K562 (cell line): ENCODE measurements at regions not wholly inside any gene's neighbourhood (a gene's known extent, or its start where the extent isn't known, plus 50 kb on each side); places are given as distances from the start of the nearest gene placed in this dataset.

Experiments
- ATAC-seq: fragments of 200-7000 bp; cut with Tn5 transposase; 3 replicates; pipeline ENCODE4 v1.9.1; 2020; ENCODE audit warnings: moderate library complexity
- BruUV-seq: library from RNA; stranded (reverse); fragments of 400-500 nt; replicated peaks from 2 replicates; lab custom pipeline; 2021; lab: Mats Ljungman, UMichigan
- CTCF ChIA-PET: fragments of 300-600 bp; formaldehyde crosslinking; extraction: SDS; loops from one replicate; lab custom pipeline; 2021; ENCODE audit warnings: low intra/inter-chr PET ratio; lab: Yijun Ruan, JAX
- POLR2A ChIA-PET: fragments of 300-600, 350-650 bp; sonication (Branson Sonifier 250); formaldehyde crosslinking; extraction: SDS; loops from one replicate; lab custom pipeline; 2021; ENCODE audit warnings: antibody characterized with exemption, inconsistent platforms; lab: Yijun Ruan, JAX
- DNase-seq, 4 experiments: peaks; one replicate each; pipeline versions ENCODE4 v3.0.0 to v3.0.0-alpha.2; 2011 to 2018; ENCODE audit warnings: low spot score in 3 of 4, mixed read lengths in 3 of 4; ENCODE audit errors: extremely low read depth in 1 of 4
- FAIRE-seq: peaks from 2 replicates; lab custom pipeline; 2011; peaks lifted over from hg19 to GRCh38; lab: Jason Lieb, UNC
- H2AFZ ChIP-seq: 2 replicates; pipeline ENCODE4 v1.6.0; 2011; ENCODE audit warnings: low read depth, low read length, control low read depth, inconsistent platforms
- H3K27ac ChIP-seq: fragments of 200-600 bp; 3 replicates; pipeline ENCODE4 v1.8.0; 2011; ENCODE audit warnings: low read depth, mild to moderate bottlenecking, control low read depth, inconsistent platforms, low read length, moderate library complexity, mixed read lengths; ENCODE audit errors: extremely low read depth
- H3K27me3 ChIP-seq, 2 experiments: fragments of 300-600 bp in 1 of 2; 2 replicates in 1 of 2; 3 replicates in 1 of 2; pipeline versions ENCODE4 v1.6.0 to v1.8.0; 2011; ENCODE audit warnings: inconsistent platforms in 2 of 2, low read length in 2 of 2, mild to moderate bottlenecking in 1 of 2, mixed read lengths in 1 of 2, moderate library complexity in 1 of 2; ENCODE audit not compliant: control insufficient read depth in 2 of 2, insufficient read depth in 2 of 2
- H3K36me3 ChIP-seq: fragments of 300-600 bp; 3 replicates; pipeline ENCODE4 v1.8.0; 2011; ENCODE audit warnings: mild to moderate bottlenecking, low read length, inconsistent platforms; ENCODE audit not compliant: control insufficient read depth, insufficient read depth
- H3K4me1 ChIP-seq, 2 experiments: fragments of 200-600 bp in 1 of 2; replicated peaks in 1 of 2; 2 replicates in 1 of 2; 3 replicates in 1 of 2; pipeline versions ENCODE4 v1.5.1 to v1.8.0; 2011; ENCODE audit warnings: inconsistent platforms in 2 of 2, low read length in 2 of 2, mild to moderate bottlenecking in 1 of 2, mixed read lengths in 1 of 2, moderate library complexity in 1 of 2; ENCODE audit not compliant: control insufficient read depth in 2 of 2, insufficient read depth in 2 of 2
- H3K4me2 ChIP-seq: 2 replicates; pipeline ENCODE4 v1.6.1; 2011; ENCODE audit warnings: low read length, control low read depth, inconsistent platforms, mixed read lengths; ENCODE audit not compliant: insufficient read depth
- H3K4me3 ChIP-seq: fragments of 200-600 bp; sonication (generic), shearing (Covaris generic); 2 replicates; pipeline ENCODE4 v1.5.1; 2016; ENCODE audit warnings: control low read depth, inconsistent platforms
- H3K79me2 ChIP-seq: fragments of 200-600 bp; 3 replicates; pipeline ENCODE4 v1.8.0; 2011; ENCODE audit warnings: low read length, inconsistent platforms; ENCODE audit not compliant: control insufficient read depth, insufficient read depth
- H3K9ac ChIP-seq, 2 experiments: 2 replicates each; pipeline versions ENCODE4 v1.6.0 to v1.6.1; 2011; ENCODE audit warnings: low read depth in 2 of 2, low read length in 2 of 2, control low read depth in 1 of 2, inconsistent platforms in 1 of 2, mild to moderate bottlenecking in 1 of 2, mixed read lengths in 1 of 2; ENCODE audit not compliant: insufficient read depth in 1 of 2
- H3K9me1 ChIP-seq: one replicate; pipeline ENCODE4 v1.6.0; 2011; ENCODE audit warnings: inconsistent platforms, mild to moderate bottlenecking, low read length, moderate library complexity; ENCODE audit not compliant: control insufficient read depth, insufficient read depth
- H3K9me3 ChIP-seq: replicated peaks from 2 replicates; pipeline ENCODE4 v1.5.1; 2011; ENCODE audit warnings: low read depth, low read length, inconsistent platforms; ENCODE audit not compliant: control insufficient read depth, insufficient read depth
- H4K20me1 ChIP-seq: replicated peaks from 2 replicates; pipeline ENCODE4 v1.6.1; 2011; ENCODE audit warnings: low read length, inconsistent platforms, mixed read lengths; ENCODE audit not compliant: control insufficient read depth, insufficient read depth
- ETS1 ChIP-seq: conservative IDR thresholded peaks from 2 replicates; pipeline ENCODE4 v1.6.1; 2011; ENCODE audit warnings: low read depth, mild to moderate bottlenecking, low read length; ENCODE audit not compliant: control insufficient read depth
- FOXO4 ChIP-seq: fragments of 450-650 bp; formaldehyde crosslinking; IDR thresholded peaks from 2 replicates; pipeline ENCODE4 v1.4.0; 2020; ENCODE audit warnings: mild to moderate bottlenecking, moderate library complexity
- HNRNPK ChIP-seq: fragments of 200-400 bp; formaldehyde crosslinking; IDR thresholded peaks from one replicate; pipeline ENCODE4 v1.6.1; 2018; ENCODE audit warnings: mild to moderate bottlenecking, low read depth, low read length; ENCODE audit not compliant: poor library complexity, severe bottlenecking
- POLR2AphosphoS2 ChIP-seq: IDR thresholded peaks from 2 replicates; pipeline ENCODE4 v1.6.1; 2012; ENCODE audit warnings: low read length, improper control_type of control experiment
- ZHX1 ChIP-seq: fragments of 150-350 bp; conservative IDR thresholded peaks from 2 replicates; pipeline ENCODE4 v1.6.1; 2014; ENCODE audit warnings: low read length
- ZNF23 ChIP-seq: fragments of 250-450 bp; sonication (Bioruptor Pico); IDR thresholded peaks from 2 replicates; pipeline ENCODE4 v1.4.0; 2020; ENCODE audit warnings: mild to moderate bottlenecking
- ZNF239 ChIP-seq: fragments of 250-450 bp; sonication (Bioruptor Pico); IDR thresholded peaks from 2 replicates; pipeline ENCODE4 v1.4.0; 2020; ENCODE audit warnings: mild to moderate bottlenecking
- ZNF316 ChIP-seq: fragments of 450-650 bp; IDR thresholded peaks from 2 replicates; pipeline ENCODE4 v1.6.1; 2016
- ZNF445 ChIP-seq: fragments of 250-450 bp; sonication (Bioruptor Pico); IDR thresholded peaks from 2 replicates; pipeline ENCODE4 v1.4.0; 2020; ENCODE audit warnings: low read depth, mild to moderate bottlenecking, moderate library complexity
- WGBS: fragments of 100-300 bp; shearing (Covaris generic); methylation state at CpG from one replicate; pipeline ENCODE4 v1.1.6; 2016; ENCODE audit warnings: low coverage, mixed read lengths; ENCODE audit not compliant: insufficient coverage; ENCODE audit errors: missing lambda C conversion rate; 5-methylcytosine and 5-hydroxymethylcytosine counted together
- in situ Hi-C: fragments of 300-500 bp; cut with MboI; formaldehyde crosslinking; loops from 4 replicates; pipeline ENCODE4 v1.15.0; 2018; ENCODE audit warnings: inconsistent platforms, mixed read lengths
- intact Hi-C: fragments of 100-400 bp; cut with micrococcal nuclease; formaldehyde crosslinking; loops from 2 replicates; pipeline ENCODE4 v1.14.2; 2022

GRCh38 chr1:113286156-113286555, 104.2 kb upstream of the MAGI3 start:
- Histone ChIP-seq H3K9ac (no peak overlapping the region), H3K9me1 (no peaks in the 10 kb centered on the region), H4K20me1 (no peaks in the 10 kb centered on the region), H3K27ac (no peak overlapping the region), H3K79me2 (no peaks in the 10 kb centered on the region), H3K27me3 (0 out of 5 replicates have a peak, but pooled peaks cover 0 to 2% of the 10 kb centered on the region in 2 experiments), H3K4me2 (no peak overlapping the region), H3K4me3 (no peak overlapping the region), H2AFZ (no peak overlapping the region), H3K36me3 (no peaks in the 10 kb centered on the region), H3K4me1 (no peaks in the 10 kb centered on the region), H3K9me3 (no peaks in the 10 kb centered on the region)
- WGBS: 6% methylated on average over 1 of the region's 1 CpG
- no peak for ATAC-seq
- no peak for DNase-seq
- intact Hi-C loops (no loop called here), in situ Hi-C loops (no loop called here)
- POLR2A ChIA-PET: interaction anchor here (0.6 kb wide), 1 partner anchor 444 kb away, joined by 3 read pairs; no protein-coding TSS in a partner anchor
- no peak for FAIRE-seq
- TF ChIP-seq ZNF239 (CRISPR knock-in tag): no peak
- TF ChIP-seq HNRNPK: no peak
- no peak for TF ChIP-seq ZNF23 (CRISPR knock-in tag)
- CTCF ChIA-PET: no interaction called here
- BruUV-seq: no TSS peak

GRCh38 chr1:113291777-113292602, 98.3 kb upstream of the MAGI3 start:
- Histone ChIP-seq H3K4me2 (no peak overlapping the region), H3K9me1 (no peaks in the 10 kb centered on the region), H3K4me1 (no peaks in the 10 kb centered on the region), H3K9me3 (no peaks in the 10 kb centered on the region), H4K20me1 (no peaks in the 10 kb centered on the region), H2AFZ (no peak overlapping the region), H3K36me3 (no peaks in the 10 kb centered on the region), H3K27me3 (peaks cover 0 to 2% of the 10 kb centered on the region in 2 experiments; a peak in 2 of 5 replicates), H3K79me2 (no peaks in the 10 kb centered on the region), H3K4me3 (no peak overlapping the region), H3K9ac (no peak overlapping the region), H3K27ac (no peak overlapping the region)
- WGBS: 21% methylated on average over 9 of the region's 9 CpGs
- POLR2A ChIA-PET: interaction anchor here (1.1 to 1.9 kb wide), 2 partner anchors 9 to 39 kb away, joined by 4 to 5 read pairs; no protein-coding TSS in a partner anchor
- in situ Hi-C loops: no loop called here
- ATAC-seq (no peak), FAIRE-seq (no peak), DNase-seq (no peak)
- no TSS peak for BruUV-seq
- CTCF ChIA-PET: no interaction called here
- intact Hi-C loops: no loop called here
- TF ChIP-seq POLR2AphosphoS2 (no peak), ZHX1 (no peak), ZNF445 (CRISPR knock-in tag) (no peak), ETS1 (no peak), ZNF316 (no peak), FOXO4 (CRISPR knock-in tag) (no peak)
